IMR-90 (cell line): ENCODE measurements at regions not wholly inside any gene's neighbourhood (a gene's known extent, or its start where the extent isn't known, plus 50 kb on each side); places are given as distances from the start of the nearest gene placed in this dataset.

Source experiments
- ATAC-seq: fragments of 200-7000 bp; cut with Tn5 transposase; 2 replicates; pipeline ENCODE4 v1.9.1; 2020; ENCODE audit warnings: low read depth, mild to moderate bottlenecking, moderate library complexity
- BruUV-seq: library from RNA; stranded (reverse); fragments of 400-500 nt; replicated peaks from 2 replicates; lab custom pipeline; 2021; lab: Mats Ljungman, UMichigan
- CTCF ChIA-PET: fragments of 300-600 bp; formaldehyde crosslinking; extraction: SDS; loops from one replicate; lab custom pipeline; 2021; ENCODE audit warnings: antibody characterized with exemption; lab: Yijun Ruan, JAX
- POLR2A ChIA-PET: fragments of 300-600 bp; sonication (Branson Sonifier 250); formaldehyde crosslinking; loops from one replicate; lab custom pipeline; 2022; ENCODE audit warnings: antibody characterized with exemption; ENCODE audit not compliant: unreplicated experiment; lab: Charles Lee
- DNase-seq: peaks from one replicate; pipeline ENCODE4 v3.0.0; 2013
- H2AFZ ChIP-seq: replicated peaks from 2 replicates; pipeline ENCODE3; 2013; ENCODE audit warnings: low read length, mild to moderate bottlenecking; ENCODE audit not compliant: poor library complexity
- H2AK5ac ChIP-seq: 2 replicates; pipeline ENCODE4 v1.6.1; 2013; ENCODE audit warnings: low read depth, low read length, inconsistent platforms
- H2AK9ac ChIP-seq: replicated peaks from 2 replicates; pipeline ENCODE3; 2013; ENCODE audit warnings: mild to moderate bottlenecking, low read depth, low read length, moderate library complexity; ENCODE audit not compliant: poor library complexity
- H2BK120ac ChIP-seq: 2 replicates; pipeline ENCODE4 v1.6.1; 2013; ENCODE audit warnings: low read depth, low read length, inconsistent platforms
- H2BK15ac ChIP-seq: 3 replicates; pipeline ENCODE4 v1.6.1; 2013; ENCODE audit warnings: low read depth, low read length, inconsistent platforms
- H2BK20ac ChIP-seq: 2 replicates; pipeline ENCODE4 v1.6.1; 2013; ENCODE audit warnings: low read depth, mild to moderate bottlenecking, inconsistent platforms, low read length, moderate library complexity
- H2BK5ac ChIP-seq: 2 replicates; pipeline ENCODE4 v1.6.1; 2013; ENCODE audit warnings: mild to moderate bottlenecking, low read depth, low read length, inconsistent platforms; ENCODE audit not compliant: poor library complexity, severe bottlenecking
- H3K14ac ChIP-seq: replicated peaks from 2 replicates; pipeline ENCODE4 v1.6.1; 2013; ENCODE audit warnings: low read depth, low read length, inconsistent platforms
- H3K18ac ChIP-seq: 2 replicates; pipeline ENCODE4 v1.6.1; 2013; ENCODE audit warnings: low read depth, low read length, control low read depth
- H3K23ac ChIP-seq: 2 replicates; pipeline ENCODE4 v1.6.1; 2013; ENCODE audit warnings: low read depth, low read length, inconsistent platforms
- H3K27ac ChIP-seq: 2 replicates; pipeline ENCODE4 v1.5.1; 2013; ENCODE audit warnings: mild to moderate bottlenecking, control low read depth, low read length; ENCODE audit not compliant: insufficient read depth
- H3K27me3 ChIP-seq: 2 replicates; pipeline ENCODE4 v1.6.1; 2013; ENCODE audit warnings: low read length; ENCODE audit not compliant: control insufficient read depth, insufficient read depth
- H3K36me3 ChIP-seq: 2 replicates; pipeline ENCODE4 v1.6.1; 2013; ENCODE audit warnings: low read length, mixed read lengths; ENCODE audit not compliant: control insufficient read depth, insufficient read depth
- H3K4ac ChIP-seq: 2 replicates; pipeline ENCODE4 v1.6.1; 2013; ENCODE audit warnings: low read depth, low read length, inconsistent platforms
- H3K4me1 ChIP-seq: 2 replicates; pipeline ENCODE4 v1.6.1; 2013; ENCODE audit warnings: low read length, mixed read lengths; ENCODE audit not compliant: control insufficient read depth, insufficient read depth
- H3K4me2 ChIP-seq: 2 replicates; pipeline ENCODE4 v1.6.1; 2013; ENCODE audit warnings: low read depth, mild to moderate bottlenecking, control low read depth, low read length, moderate library complexity
- H3K4me3 ChIP-seq: 2 replicates; pipeline ENCODE4 v1.5.1; 2013; ENCODE audit warnings: low read depth, mild to moderate bottlenecking, control low read depth, low read length, moderate library complexity; ENCODE audit not compliant: insufficient read depth
- H3K56ac ChIP-seq: 2 replicates; pipeline ENCODE4 v1.6.1; 2013; ENCODE audit warnings: low read length, inconsistent platforms; ENCODE audit not compliant: insufficient read depth; ENCODE audit errors: extremely low read depth
- H3K79me1 ChIP-seq, 2 experiments: 2 replicates each; pipeline ENCODE4 v1.6.1; 2013; ENCODE audit warnings: low read length in 2 of 2, inconsistent platforms in 1 of 2, low read depth in 1 of 2
- H3K9ac ChIP-seq: 2 replicates; pipeline ENCODE4 v1.6.1; 2013; ENCODE audit warnings: low read depth, low read length, control low read depth
- H3K9me1 ChIP-seq: 2 replicates; pipeline ENCODE4 v1.6.1; 2013; ENCODE audit warnings: low read length, inconsistent platforms; ENCODE audit not compliant: insufficient read depth
- H3K9me3 ChIP-seq: 2 replicates; pipeline ENCODE4 v1.6.1; 2013; ENCODE audit warnings: low read length; ENCODE audit not compliant: control insufficient read depth, insufficient read depth
- H4K20me1 ChIP-seq: 2 replicates; pipeline ENCODE4 v1.6.1; 2013; ENCODE audit warnings: low read length, inconsistent platforms; ENCODE audit not compliant: insufficient read depth
- H4K5ac ChIP-seq: 2 replicates; pipeline ENCODE4 v1.6.1; 2013; ENCODE audit warnings: mild to moderate bottlenecking, low read depth, low read length, control low read depth
- H4K8ac ChIP-seq, 2 experiments: 2 replicates each; pipeline ENCODE4 v1.6.1; 2013; ENCODE audit warnings: low read depth in 2 of 2, low read length in 2 of 2, control low read depth in 1 of 2, inconsistent platforms in 1 of 2
- H4K91ac ChIP-seq: 2 replicates; pipeline ENCODE4 v1.6.1; 2013; ENCODE audit warnings: low read depth, low read length, inconsistent platforms; ENCODE audit not compliant: insufficient read depth
- MAFK ChIP-seq: IDR thresholded peaks from 2 replicates; pipeline ENCODE4 v1.6.1; 2012; ENCODE audit warnings: low read depth, low read length, improper control_type of control experiment
- RCOR1 ChIP-seq: IDR thresholded peaks from 2 replicates; pipeline ENCODE4 v1.6.1; 2012; ENCODE audit warnings: mild to moderate bottlenecking, low read length, improper control_type of control experiment; ENCODE audit not compliant: insufficient replicate concordance
- WGBS, 2 experiments: methylation state at CpG; one replicate each; pipeline versions ENCODE4 v1.1.5 to v1.1.7; 2013; ENCODE audit warnings: missing lambda C conversion rate in 2 of 2; ENCODE audit not compliant: insufficient read length in 1 of 2; ENCODE audit errors: extremely low coverage in 2 of 2; 5-methylcytosine and 5-hydroxymethylcytosine counted together
- dilution Hi-C: fragments of 300-500 bp; cut with HindIII; formaldehyde crosslinking; loops from one replicate; pipeline ENCODE4 v1.14.3; 2018; ENCODE audit warnings: low sequenced_read_pairs; ENCODE audit not compliant: unreplicated experiment
- in situ Hi-C: fragments of 300-500 bp; cut with MboI; formaldehyde crosslinking; loops from 3 replicates; pipeline ENCODE4 v1.14.3; 2019; ENCODE audit warnings: low sequenced_read_pairs, inconsistent platforms, mixed read lengths
- intact Hi-C: fragments of 100-400 bp; cut with micrococcal nuclease; formaldehyde crosslinking; loops from 2 replicates; pipeline ENCODE4 v1.10.0; 2022

GRCh38 chr16:76976101-76976500 is 214.9 kb upstream of the MON1B start:
- no peak overlapping the region for H4K91ac ChIP-seq
- no peaks in the 10 kb centered on the region for H3K79me1 ChIP-seq
- no peak overlapping the region for H3K14ac ChIP-seq
- H3K9me3 ChIP-seq: no peaks in the 10 kb centered on the region; the same call in 1 of the 2 replicates
- no peaks in the 10 kb centered on the region for H3K4me1 ChIP-seq
- H3K36me3 ChIP-seq: no peaks in the 10 kb centered on the region
- no peaks in the 10 kb centered on the region for H4K20me1 ChIP-seq
- H3K9me1 ChIP-seq: no peaks in the 10 kb centered on the region
- 0% methylated on average over 1 of the region's 3 CpGs; no CpG with 5 or more reads in 1 of the 2 experiments for whole genome bisulfite sequencing, 2 experiments
- in situ Hi-C loops (no loop called here), dilution Hi-C loops (no loop called here), intact Hi-C loops (no loop called here)
- CTCF ChIA-PET: no interaction called here
- no peak overlapping the region for H2AK5ac ChIP-seq
- no peak for ATAC-seq
- TF ChIP-seq RCOR1 (no peak), MAFK (no peak)
- no peak overlapping the region for H2AK9ac ChIP-seq
- no peak overlapping the region for H4K5ac ChIP-seq
- H3K4me3 ChIP-seq: no peak overlapping the region
- no peak overlapping the region for H2BK15ac ChIP-seq
- no peak overlapping the region for H3K9ac ChIP-seq
- no peak for DNase-seq
- H3K4ac ChIP-seq: no peak overlapping the region
- H3K56ac ChIP-seq: no peak overlapping the region
- POLR2A ChIA-PET: no interaction called here
- H2AFZ ChIP-seq: no peak overlapping the region
- H3K27ac ChIP-seq: no peak overlapping the region
- no peak overlapping the region for H4K8ac ChIP-seq
- H3K27me3 ChIP-seq: no peaks in the 10 kb centered on the region
- H3K23ac ChIP-seq: no peak overlapping the region
- no peak overlapping the region for H2BK20ac ChIP-seq
- H3K18ac ChIP-seq: no peak overlapping the region
- H2BK5ac ChIP-seq: no peak overlapping the region
- no peak overlapping the region for H2BK120ac ChIP-seq
- H3K4me2 ChIP-seq: no peak overlapping the region
- no TSS peak for BruUV-seq
